T47D (cell line): ENCODE measurements at regions not wholly inside any gene's neighbourhood (a gene's known extent, or its start where the extent isn't known, plus 50 kb on each side); places are given as distances from the start of the nearest gene placed in this dataset.

Source experiments
- DNase-seq, 2 experiments: peaks; one replicate each; pipeline versions ENCODE4 v3.0.0 to v3.0.0-alpha.2; 2011 to 2012; ENCODE audit warnings: low read depth in 1 of 2, low spot score in 1 of 2
- JUND ChIP-seq: IDR thresholded peaks from 2 replicates; pipeline ENCODE4 v1.6.1; 2012; ENCODE audit warnings: low read depth
- in situ Hi-C: cut with HindIII; loops from 2 replicates; pipeline ENCODE4 v1.10.0; 2016; ENCODE audit warnings: low sequenced_read_pairs, low pct_unique_long_range_greater_than_20kb

DNA sequence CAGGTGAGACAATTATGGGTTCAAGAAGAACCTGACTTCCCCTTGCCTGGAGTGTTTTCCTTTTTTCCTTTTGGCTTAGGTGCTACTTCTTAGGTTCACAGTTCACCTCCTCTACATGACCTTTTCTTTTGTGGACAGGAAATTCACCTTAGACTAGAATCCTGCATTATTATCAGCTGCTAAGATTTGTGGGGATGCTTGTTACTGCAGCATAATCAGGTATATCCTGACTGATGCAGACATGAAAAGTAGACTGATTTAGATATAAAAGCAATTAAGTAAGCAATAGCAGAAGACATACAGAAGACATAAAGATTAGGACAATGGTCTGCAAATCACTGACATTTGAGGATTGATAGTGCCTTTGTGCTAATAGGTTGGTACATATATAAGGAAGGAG is 168.3 kb downstream of the SALL1 start:
- DNase-seq, result no peak
- in situ Hi-C loops, result no loop called here

DNA sequence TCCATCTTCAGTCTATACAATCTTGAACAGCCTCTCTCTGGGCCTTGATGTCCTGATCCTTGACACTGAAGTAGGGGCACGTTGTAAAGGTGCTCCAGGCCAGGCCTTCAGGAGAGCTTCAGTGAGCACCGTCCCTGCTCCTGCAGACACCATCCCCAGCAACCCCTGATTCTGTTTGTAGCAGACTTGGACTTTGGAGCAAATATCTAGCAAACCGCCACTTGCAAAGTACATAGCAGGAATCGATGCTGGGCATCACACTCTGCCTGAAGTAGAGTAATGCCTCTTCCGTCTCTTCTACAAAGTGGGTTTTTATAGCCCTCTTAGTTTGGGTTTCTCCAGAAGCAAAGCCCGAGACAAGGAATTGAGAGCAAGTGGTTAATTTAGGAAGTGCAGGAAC is 169.1 kb downstream of the SALL1 start:
- in situ Hi-C loops, result no loop called here
- TF ChIP-seq JUND, result no peak

More for the DNA sequence above, 168.3 kb downstream of the SALL1 start:
- no peak for TF ChIP-seq JUND

DNA sequence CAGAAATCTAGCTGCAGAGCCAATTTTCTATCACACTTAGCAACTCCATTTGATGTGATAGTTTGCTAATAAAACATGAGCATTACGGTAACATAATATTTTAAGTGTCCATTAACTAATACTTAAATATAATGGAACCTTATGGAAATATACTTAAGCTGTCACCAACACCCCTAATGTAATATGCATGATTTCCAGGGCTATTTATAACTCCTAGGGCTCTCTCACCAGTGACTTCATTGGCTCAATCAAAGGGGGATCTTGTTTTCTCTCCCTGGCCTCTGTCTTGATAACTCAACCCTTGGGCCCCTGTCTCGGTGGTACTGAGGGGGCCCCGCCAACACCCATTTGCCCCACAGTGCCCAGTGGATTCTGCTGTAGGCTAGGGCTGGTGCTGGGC is 170.4 kb downstream of the SALL1 start:
- no peak for DNase-seq
- no peak for TF ChIP-seq JUND
- in situ Hi-C loops, result no loop called here

More for the DNA sequence above, 169.1 kb downstream of the SALL1 start:
- DNase-seq, result no peak

GRCh38 chr16:50979806-50980620 is 171.1 kb downstream of the SALL1 start:
- in situ Hi-C loops, result no loop called here
- no peak for DNase-seq
- TF ChIP-seq JUND, result no peak

- in situ Hi-C loops, result no loop called here
- TF ChIP-seq JUND, result no peak
- no peak for DNase-seq
Observed at GRCh38 chr16:50977138-50977537, 173.9 kb downstream of the SALL1 start.

DNA sequence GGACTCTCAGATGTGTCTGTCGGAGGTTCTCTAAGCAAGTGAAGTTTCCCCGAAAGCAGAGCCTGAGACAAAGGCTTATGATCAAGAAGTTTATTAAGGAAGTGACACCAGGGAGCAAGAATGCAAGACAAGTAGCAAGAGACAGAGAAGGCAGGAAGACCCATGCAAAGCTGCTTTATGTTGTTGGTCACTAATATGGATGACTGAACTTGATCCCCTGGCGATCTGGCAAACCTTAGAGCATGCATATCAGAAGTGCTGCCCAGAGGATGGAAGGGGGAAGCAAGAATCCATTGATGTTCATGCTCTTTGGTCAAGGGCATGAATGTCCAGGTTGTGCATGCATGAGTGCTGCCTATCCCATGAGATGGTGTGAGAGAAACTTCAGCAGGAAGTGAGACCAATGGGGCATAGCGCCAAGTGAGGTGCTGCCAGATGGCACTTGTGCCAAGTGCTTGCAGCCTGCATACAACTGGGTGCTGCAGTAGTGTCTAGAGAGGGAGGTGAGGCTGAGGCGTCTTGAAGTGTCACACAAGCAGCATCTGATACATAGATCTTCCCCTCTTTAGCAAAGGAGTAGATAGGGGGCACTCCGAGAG is 176.5 kb downstream of the SALL1 start:
- in situ Hi-C loops, result no loop called here
- DNase-seq, result no peak
- TF ChIP-seq JUND, result no peak

DNA sequence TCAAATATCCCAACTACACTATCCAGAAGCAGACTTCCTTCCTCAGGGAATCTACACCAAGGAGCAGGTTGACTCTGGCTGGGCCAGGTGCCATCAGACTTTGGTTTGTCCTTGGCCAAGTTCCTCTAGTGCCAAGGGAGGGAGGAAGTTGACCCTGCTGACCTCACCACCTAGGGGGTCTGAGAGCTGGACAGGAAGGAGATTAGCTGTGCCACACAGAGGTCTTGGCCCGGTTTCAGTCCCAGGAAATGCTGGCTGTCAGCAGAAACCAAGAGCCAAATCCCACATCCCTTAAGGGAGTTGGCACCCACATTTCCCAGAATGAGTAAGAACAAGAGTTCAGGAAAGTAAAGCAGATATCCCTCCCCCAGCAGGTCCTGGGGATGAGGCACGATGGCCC is 178.2 kb downstream of the SALL1 start:
- no peak for DNase-seq
- no peak for TF ChIP-seq JUND
- in situ Hi-C loops, result no loop called here

DNA sequence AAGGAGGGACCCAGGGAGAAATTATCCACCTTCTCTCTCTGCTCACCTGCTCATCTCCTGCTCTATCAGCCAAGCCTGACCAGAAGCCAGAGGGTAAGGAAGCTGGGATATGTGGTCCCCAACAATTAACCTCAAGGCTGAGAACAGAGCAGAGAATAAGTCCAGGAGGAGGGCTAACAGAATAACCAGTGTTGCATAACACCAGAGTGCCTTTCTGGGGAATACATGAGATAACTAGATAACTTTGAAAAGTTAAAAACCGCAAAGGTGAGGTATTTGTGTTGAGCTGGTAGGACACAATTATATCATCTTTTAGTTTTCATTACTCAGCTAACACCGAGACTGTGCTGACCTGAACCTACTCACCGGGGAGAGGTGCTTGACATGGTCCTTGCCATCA is 180.8 kb downstream of the SALL1 start:
- in situ Hi-C loops, result no loop called here
- DNase-seq, result no peak
- TF ChIP-seq JUND, result no peak

GRCh38 chr16:50967827-50968612 is 183.1 kb downstream of the SALL1 start:
- in situ Hi-C loops, result no loop called here

GRCh38 chr16:50964491-50964890 is 186.6 kb downstream of the SALL1 start:
- no peak for DNase-seq
- no peak for TF ChIP-seq JUND
- in situ Hi-C loops, result no loop called here

More at GRCh38 chr16:50967827-50968612, 183.1 kb downstream of the SALL1 start:
- TF ChIP-seq JUND, result no peak
- no peak for DNase-seq

DNA sequence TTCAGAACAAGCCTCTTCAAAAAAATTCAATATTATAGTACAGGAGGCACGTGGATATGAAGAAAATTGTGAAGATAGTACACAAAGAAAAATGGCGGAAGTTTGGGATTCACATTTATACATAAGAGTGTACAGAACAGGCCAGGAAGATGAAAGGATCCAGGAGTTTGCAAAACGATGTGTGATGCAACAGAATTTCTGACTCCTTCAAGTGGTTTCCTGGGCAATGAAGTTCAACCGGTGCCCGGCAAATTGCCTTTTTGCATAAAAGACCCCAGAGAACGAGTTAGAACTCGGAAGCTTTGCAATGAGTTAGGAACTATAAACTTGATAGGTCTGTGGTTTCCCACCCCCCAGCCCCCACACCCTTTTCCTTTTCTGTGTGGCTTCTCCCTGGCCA is 189.1 kb downstream of the SALL1 start:
- TF ChIP-seq JUND, result no peak
- in situ Hi-C loops, result no loop called here
- DNase-seq, result no peak

- in situ Hi-C loops, result no loop called here
- DNase-seq, result peak in 1 of 2 experiments; percentile 27
- no peak for TF ChIP-seq JUND
Observed at GRCh38 chr16:50960517-50961202, 190.4 kb downstream of the SALL1 start.
